Activated CD4-positive, alpha-beta memory T cell treated with anti-CD3 and anti-CD28 coated beads, Interleukin-2, amount 10 ng/mL, durations not matched to agents 7 days and 5 days (primary cell): ENCODE measurements at regions not wholly inside any gene's neighbourhood (a gene's known extent, or its start where the extent isn't known, plus 50 kb on each side); places are given as distances from the start of the nearest gene placed in this dataset.
A peak's percentile ranks its signal among the peaks of the same experiment; 100 is the strongest.

Experiments used
- CTCF ChIA-PET: fragments of 350-600 bp; sonication (Branson Sonifier 250); formaldehyde crosslinking; loops from one replicate; lab custom pipeline; 2021; ENCODE audit warnings: antibody characterized with exemption, inconsistent platforms; lab: Charles Lee
- POLR2A ChIA-PET: fragments of 350-600 bp; sonication (Branson Sonifier 250); formaldehyde crosslinking; loops from one replicate; lab custom pipeline; 2021; ENCODE audit warnings: antibody characterized with exemption; lab: Charles Lee
- DNase-seq: peaks from one replicate; pipeline ENCODE4 v3.0.0-alpha.2; 2020
- H3K27ac Mint-ChIP-seq: one replicate; pipeline ENCODE4 v1.8.0; 2021; ENCODE audit warnings: mild to moderate bottlenecking, mixed read lengths
- H3K27me3 Mint-ChIP-seq: one replicate; pipeline ENCODE4 v1.8.0; 2021; ENCODE audit warnings: mixed read lengths
- H3K36me3 Mint-ChIP-seq: one replicate; pipeline ENCODE4 v1.8.0; 2021; ENCODE audit warnings: low read depth, mixed read lengths
- H3K4me1 Mint-ChIP-seq: one replicate; pipeline ENCODE4 v1.8.0; 2021; ENCODE audit warnings: mixed read lengths
- H3K4me3 Mint-ChIP-seq: one replicate; pipeline ENCODE4 v1.8.0; 2021; ENCODE audit warnings: mild to moderate bottlenecking, mixed read lengths
- H3K9me3 Mint-ChIP-seq: one replicate; pipeline ENCODE4 v1.8.0; 2021; ENCODE audit warnings: mixed read lengths

DNA sequence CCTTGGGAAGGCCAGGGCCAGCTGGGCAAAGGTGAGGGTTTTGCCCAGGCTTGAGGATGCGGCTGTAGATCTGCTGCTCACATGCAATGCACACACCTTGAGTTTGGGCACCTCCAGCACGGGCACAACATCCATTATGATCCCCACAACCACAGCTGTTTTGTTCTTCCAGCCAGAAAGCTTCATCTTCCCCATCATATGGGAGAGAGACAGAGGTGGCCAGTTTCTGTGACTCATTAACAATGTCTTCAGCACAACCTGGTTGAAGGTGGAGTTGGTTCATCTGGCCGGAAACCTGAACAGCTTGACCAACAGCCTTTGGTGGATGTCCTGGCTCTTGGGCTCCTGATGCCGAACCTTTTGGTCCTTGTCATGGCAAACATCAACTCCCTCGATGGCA, 163.7 kb upstream of the CCND2 start:
- H3K9me3 Mint-ChIP-seq: no peaks in the 10 kb centered on the region
- no peak overlapping the region for H3K27ac Mint-ChIP-seq
- no peak for DNase-seq
- H3K4me1 Mint-ChIP-seq: peaks cover 73% of the 10 kb centered on the region
- H3K36me3 Mint-ChIP-seq: peaks cover 12% of the 10 kb centered on the region
- no peak overlapping the region for H3K4me3 Mint-ChIP-seq
- H3K27me3 Mint-ChIP-seq: no peaks in the 10 kb centered on the region
- POLR2A ChIA-PET: interaction anchor here (0.7 to 12.1 kb wide), 4 partner anchors 32 to 161 kb away, joined by 3 to 170 read pairs (median 8); partner anchors contain the start of gene CCND2
- CTCF ChIA-PET: interaction anchor here (1.0 to 2.8 kb wide), 2 partner anchors 166 to 219 kb away, joined by 3 to 9 read pairs; no protein-coding TSS in a partner anchor

GRCh38 chr12:4108803-4109345, 164.7 kb upstream of the CCND2 start:
- H3K36me3 Mint-ChIP-seq: peaks cover 12% of the 10 kb centered on the region
- peaks cover 69% of the 10 kb centered on the region for H3K4me1 Mint-ChIP-seq
- H3K27me3 Mint-ChIP-seq: no peaks in the 10 kb centered on the region
- H3K27ac Mint-ChIP-seq: no peak overlapping the region
- no peaks in the 10 kb centered on the region for H3K9me3 Mint-ChIP-seq
- ChIA-PET CTCF (interaction anchor here (1.6 to 5.7 kb wide), 7 partner anchors 33 to 223 kb away, joined by 6 to 162 read pairs (median 26); partner anchors contain the start of gene CCND2), POLR2A (interaction anchor here (0.7 to 4.0 kb wide), 3 partner anchors 46 to 166 kb away, joined by 3 to 108 read pairs (median 38); partner anchors contain the start of gene CCND2)
- no peak overlapping the region for H3K4me3 Mint-ChIP-seq
- no peak for DNase-seq

GRCh38 chr12:4107911-4108697, 165.5 kb upstream of the CCND2 start:
- Mint-ChIP-seq H3K36me3 (peaks cover 12% of the 10 kb centered on the region), H3K4me1 (peaks cover 62% of the 10 kb centered on the region), H3K4me3 (no peak overlapping the region), H3K27me3 (no peaks in the 10 kb centered on the region), H3K27ac (peak overlapping the region; percentile 81), H3K9me3 (no peaks in the 10 kb centered on the region)
- DNase-seq: no peak
- CTCF ChIA-PET: interaction anchor here (0.6 to 5.7 kb wide), 41 partner anchors 9 to 222 kb away, joined by 3 to 162 read pairs (median 4); partner anchors contain the start of gene CCND2
- POLR2A ChIA-PET: interaction anchor here (0.6 to 4.0 kb wide), 15 partner anchors 8 to 179 kb away, joined by 3 to 108 read pairs (median 4); partner anchors contain the start of gene CCND2

DNA sequence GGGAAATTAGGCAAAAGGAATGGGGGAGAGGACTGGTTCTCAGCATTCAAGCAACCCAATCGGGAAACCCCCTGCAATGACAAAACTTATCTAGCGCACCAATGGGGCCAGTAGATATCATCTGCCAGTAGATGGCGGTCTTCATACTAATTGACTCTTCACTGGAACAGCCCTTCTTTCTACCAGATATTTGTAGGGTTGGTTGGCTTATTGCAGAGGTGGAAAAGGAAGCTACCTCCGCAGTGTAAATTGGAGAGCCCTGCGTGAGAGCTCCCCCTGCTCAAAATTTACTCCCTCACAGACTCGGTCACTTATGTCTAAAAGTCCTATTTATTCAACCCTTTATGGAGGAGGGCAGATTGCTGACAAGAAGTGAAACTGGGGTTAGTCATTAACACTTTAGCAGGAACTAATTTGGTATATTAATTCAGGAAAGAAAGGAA, 166.1 kb upstream of the CCND2 start:
- Mint-ChIP-seq H3K4me3 (no peak overlapping the region), H3K27ac (peak overlapping the region; percentile 81), H3K36me3 (peaks cover 9% of the 10 kb centered on the region), H3K4me1 (peaks cover 56% of the 10 kb centered on the region), H3K9me3 (no peaks in the 10 kb centered on the region), H3K27me3 (peaks cover 2% of the 10 kb centered on the region)
- peak; percentile 77 for DNase-seq
- ChIA-PET CTCF (interaction anchor here (0.6 to 5.7 kb wide), 42 partner anchors 10 to 222 kb away, joined by 3 to 162 read pairs (median 4); partner anchors contain the start of gene CCND2), POLR2A (interaction anchor here (0.6 to 4.0 kb wide), 18 partner anchors 9 to 198 kb away, joined by 3 to 108 read pairs (median 4); partner anchors contain the start of gene CCND2)

GRCh38 chr12:4106621-4107020, 166.9 kb upstream of the CCND2 start:
- DNase-seq: peak; percentile 41
- peaks cover 4% of the 10 kb centered on the region for H3K27me3 Mint-ChIP-seq
- CTCF ChIA-PET: interaction anchor here (1.3 to 5.7 kb wide), 15 partner anchors 11 to 221 kb away, joined by 3 to 162 read pairs (median 11); partner anchors contain the start of gene CCND2
- no peaks in the 10 kb centered on the region for H3K9me3 Mint-ChIP-seq
- peak overlapping the region; percentile 39 for H3K4me3 Mint-ChIP-seq
- peaks cover 2% of the 10 kb centered on the region for H3K36me3 Mint-ChIP-seq
- H3K4me1 Mint-ChIP-seq: peaks cover 49% of the 10 kb centered on the region
- POLR2A ChIA-PET: interaction anchor here (0.8 to 4.0 kb wide), 11 partner anchors 10 to 186 kb away, joined by 3 to 108 read pairs (median 8); partner anchors contain the start of gene CCND2
- H3K27ac Mint-ChIP-seq: peak overlapping the region; percentile 81

- no peaks in the 10 kb centered on the region for H3K9me3 Mint-ChIP-seq
- POLR2A ChIA-PET: interaction anchor here (4.0 kb wide), 1 partner anchor 164 kb away, joined by 38 read pairs; no protein-coding TSS in a partner anchor
- H3K27ac Mint-ChIP-seq: no peak overlapping the region
- DNase-seq: no peak
- no peak overlapping the region for H3K4me3 Mint-ChIP-seq
- peaks cover 37% of the 10 kb centered on the region for H3K4me1 Mint-ChIP-seq
- no peaks in the 10 kb centered on the region for H3K36me3 Mint-ChIP-seq
- H3K27me3 Mint-ChIP-seq: peaks cover 8% of the 10 kb centered on the region
- CTCF ChIA-PET: interaction anchor here (0.7 to 5.7 kb wide), 2 partner anchors 170 to 193 kb away, joined by 3 to 162 read pairs; partner anchors contain the start of gene CCND2
Measured at GRCh38 chr12:4104722-4105244, 168.8 kb upstream of the CCND2 start.

- CTCF ChIA-PET: no interaction called here
- H3K27me3 Mint-ChIP-seq: peaks cover 11% of the 10 kb centered on the region
- no peak for DNase-seq
- POLR2A ChIA-PET: interaction anchor here (1.2 kb wide), 1 partner anchor 8 kb away, joined by 3 read pairs; no protein-coding TSS in a partner anchor
- H3K4me3 Mint-ChIP-seq: no peak overlapping the region
- H3K36me3 Mint-ChIP-seq: no peaks in the 10 kb centered on the region
- peaks cover 7% of the 10 kb centered on the region for H3K4me1 Mint-ChIP-seq
- H3K9me3 Mint-ChIP-seq: no peaks in the 10 kb centered on the region
- no peak overlapping the region for H3K27ac Mint-ChIP-seq
Measured at GRCh38 chr12:4099276-4099675, 174.3 kb upstream of the CCND2 start.

- no peak overlapping the region for H3K4me3 Mint-ChIP-seq
- H3K36me3 Mint-ChIP-seq: no peaks in the 10 kb centered on the region
- H3K27ac Mint-ChIP-seq: no peak overlapping the region
- H3K27me3 Mint-ChIP-seq: peaks cover 14% of the 10 kb centered on the region
- ChIA-PET CTCF (no interaction called here), POLR2A (interaction anchor here (0.7 kb wide), 1 partner anchor 8 kb away, joined by 3 read pairs; no protein-coding TSS in a partner anchor)
- H3K9me3 Mint-ChIP-seq: no peaks in the 10 kb centered on the region
- H3K4me1 Mint-ChIP-seq: peaks cover 3% of the 10 kb centered on the region
- DNase-seq: no peak
Measured at GRCh38 chr12:4091016-4091743, 182.4 kb upstream of the CCND2 start.

DNA sequence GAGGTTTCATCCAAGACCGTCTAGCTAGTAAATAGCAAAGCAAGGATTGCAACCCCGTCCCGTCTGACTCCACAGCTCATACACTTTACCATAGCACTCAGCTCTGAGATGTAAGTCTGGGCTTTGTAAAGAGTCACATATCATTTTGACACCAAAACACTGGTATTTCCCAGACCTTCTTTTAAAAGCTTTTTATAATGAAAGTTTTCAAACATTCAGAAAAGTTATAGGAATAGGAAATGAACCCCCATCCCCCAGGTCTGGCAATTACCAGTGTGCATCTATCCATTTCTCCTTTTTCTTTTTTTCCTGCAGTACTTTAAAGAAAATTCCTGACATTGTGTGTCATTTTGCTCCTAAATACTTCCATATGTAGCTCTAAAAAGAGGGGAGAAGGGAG, 183.6 kb upstream of the CCND2 start:
- Mint-ChIP-seq H3K36me3 (no peaks in the 10 kb centered on the region), H3K9me3 (no peaks in the 10 kb centered on the region), H3K27me3 (peaks cover 13% of the 10 kb centered on the region), H3K27ac (no peak overlapping the region), H3K4me1 (peaks cover 3% of the 10 kb centered on the region), H3K4me3 (no peak overlapping the region)
- ChIA-PET POLR2A (interaction anchor here (0.6 to 0.9 kb wide), 2 partner anchors 71 to 179 kb away, joined by 3 read pairs; no protein-coding TSS in a partner anchor), CTCF (no interaction called here)
- no peak for DNase-seq

DNA sequence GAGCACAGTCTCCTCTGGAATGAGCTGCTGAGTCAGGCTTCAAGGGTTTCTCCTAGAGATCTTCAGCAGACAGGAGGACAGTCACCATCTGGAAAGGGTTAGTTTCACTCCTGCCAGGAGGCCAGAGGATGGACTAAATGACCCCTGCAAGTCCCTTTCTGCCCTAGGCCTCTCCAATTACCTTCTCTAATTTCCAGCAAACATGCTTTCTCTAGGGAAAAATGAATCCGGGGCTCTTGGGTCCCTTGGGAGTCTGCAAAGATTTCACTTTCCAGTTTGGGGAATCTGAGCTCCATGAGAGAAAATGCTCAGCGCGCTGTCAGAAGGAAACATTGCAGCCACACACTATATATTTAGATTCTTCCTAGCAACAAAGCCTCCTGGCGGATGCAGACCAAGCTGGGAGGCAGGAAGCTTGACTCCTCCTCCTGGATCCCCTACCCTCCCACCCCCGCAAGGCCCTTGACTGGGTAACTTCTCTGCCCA, 184.4 kb upstream of the CCND2 start:
- Mint-ChIP-seq H3K4me1 (peaks cover 3% of the 10 kb centered on the region), H3K9me3 (no peaks in the 10 kb centered on the region), H3K36me3 (no peaks in the 10 kb centered on the region), H3K27ac (no peak overlapping the region), H3K4me3 (no peak overlapping the region), H3K27me3 (peaks cover 13% of the 10 kb centered on the region)
- DNase-seq: no peak
- CTCF ChIA-PET: no interaction called here
- POLR2A ChIA-PET: interaction anchor here (0.9 kb wide), 1 partner anchor 180 kb away, joined by 3 read pairs; no protein-coding TSS in a partner anchor

DNA sequence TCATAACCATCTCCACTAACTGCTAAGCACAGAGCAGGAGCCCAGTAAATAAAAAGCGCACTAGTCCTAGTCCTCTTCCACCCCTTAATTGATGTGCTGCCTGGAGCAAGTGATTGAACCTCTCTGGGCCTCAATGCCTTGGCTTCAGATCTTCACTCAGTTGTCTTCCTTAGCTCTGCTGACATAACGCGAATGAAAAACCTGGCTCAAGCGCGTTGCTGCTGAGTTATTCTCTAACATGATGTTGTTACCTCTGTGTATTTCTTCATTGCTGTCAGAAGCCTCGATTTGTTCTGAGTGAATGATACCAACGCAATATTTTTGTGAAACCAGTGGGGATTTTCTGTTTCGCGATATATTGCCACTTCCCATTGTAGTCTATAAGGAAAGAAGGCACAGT, 185.1 kb upstream of the CCND2 start:
- no peak overlapping the region for H3K27ac Mint-ChIP-seq
- POLR2A ChIA-PET: interaction anchor here (0.5 kb wide), 1 partner anchor 49 kb away, joined by 3 read pairs; no protein-coding TSS in a partner anchor
- no peaks in the 10 kb centered on the region for H3K9me3 Mint-ChIP-seq
- no peaks in the 10 kb centered on the region for H3K36me3 Mint-ChIP-seq
- peaks cover 3% of the 10 kb centered on the region for H3K4me1 Mint-ChIP-seq
- H3K27me3 Mint-ChIP-seq: peaks cover 10% of the 10 kb centered on the region
- no peak for DNase-seq
- CTCF ChIA-PET: no interaction called here
- no peak overlapping the region for H3K4me3 Mint-ChIP-seq

- DNase-seq: no peak
- H3K27me3 Mint-ChIP-seq: peaks cover 7% of the 10 kb centered on the region
Measured at GRCh38 chr12:4086481-4086880, 187.1 kb upstream of the CCND2 start.

More at GRCh38 chr12:4086481-4086880, 187.1 kb upstream of the CCND2 start:
- H3K4me3 Mint-ChIP-seq: no peak overlapping the region
- peaks cover 3% of the 10 kb centered on the region for H3K4me1 Mint-ChIP-seq
- no peaks in the 10 kb centered on the region for H3K36me3 Mint-ChIP-seq
- ChIA-PET CTCF (no interaction called here), POLR2A (no interaction called here)
- H3K9me3 Mint-ChIP-seq: no peaks in the 10 kb centered on the region
- H3K27ac Mint-ChIP-seq: no peak overlapping the region
